ENCODE measurements at regions not wholly inside any gene's neighbourhood (a gene's known extent, or its start where the extent isn't known, plus 50 kb on each side); places are given as distances from the start of the nearest gene placed in this dataset.

GRCh38 chr4:12459126-12459525 lies 1025.0 kb downstream of the RAB28 start:
- intact Hi-C loops (cut with micrococcal nuclease; ENCODE audit: unreplicated experiment) = no loop called here
- WGBS (ENCODE audit: low lambda C conversion rate) = 87% methylated on average over 3 of the region's 3 CpGs
- ChIA-PET POLR2A (no interaction called here), CTCF (ENCODE audit: low intra/inter-chr PET ratio, low total read pairs) (no interaction called here)
- no peak overlapping the region for H2AFZ ChIP-seq (ENCODE audit: low read length)
- in situ Hi-C loops (cut with HindIII; ENCODE audit: extremely low pct_ligation_motif_present, low pct_unique_long_range_greater_than_20kb) = no loop called here
- ATAC-seq (no peak), FAIRE-seq (no peak), DNase-seq (ENCODE audit: low spot score) (no peak)
- H3K4me2 ChIP-seq (ENCODE audit: low read depth, low read length) = no peak overlapping the region
- TF ChIP-seq MAFK (conservative IDR thresholded peaks at IDR 0.05 in 1 of 2, IDR thresholded peaks at IDR 0.05 in 1 of 2; ENCODE audit: low read length in 2 of 2) (peak; percentile 58 to 61), ZNF572 (CRISPR knock-in tag; IDR thresholded peaks at IDR 0.05) (no peak)
- H3K27ac ChIP-seq (ENCODE audit: extremely low read length, insufficient read depth, low read length) = no peak overlapping the region
- no peak overlapping the region for H3K4me3 ChIP-seq (replicated peaks in 1 of 3; ENCODE audit: insufficient read depth in 1 of 3, low read depth in 2 of 3, low read length in 3 of 3)
- no peaks in the 10 kb centered on the region for H3K36me3 ChIP-seq (replicated peaks in 1 of 2; ENCODE audit: control insufficient read depth in 1 of 2, insufficient read depth in 2 of 2, low read length in 2 of 2)
- no peaks in the 10 kb centered on the region for H3K79me2 ChIP-seq (ENCODE audit: insufficient read depth, low read length)
- peaks cover 19% of the 10 kb centered on the region for H3K9me3 ChIP-seq (ENCODE audit: low read length)
- H3K27me3 ChIP-seq (ENCODE audit: control insufficient read depth in 1 of 2, insufficient read depth in 2 of 2, low read length in 2 of 2) = no peaks in the 10 kb centered on the region
- no peak overlapping the region for H3K9ac ChIP-seq (ENCODE audit: insufficient read depth, low read depth, low read length)
- no peaks in the 10 kb centered on the region for H4K20me1 ChIP-seq (ENCODE audit: insufficient read depth, low read length)
- no TSS peak for BruUV-seq (replicated peaks)
- H3K4me1 ChIP-seq (ENCODE audit: insufficient read depth, low read length) = peaks cover 19% of the 10 kb centered on the region

- FAIRE-seq (no peak), DNase-seq (ENCODE audit: low spot score) (no peak), ATAC-seq (no peak)
- no TSS peak for BruUV-seq (replicated peaks)
- no peak overlapping the region for H3K4me2 ChIP-seq (ENCODE audit: low read depth, low read length)
- POLR2A ChIA-PET = no interaction called here
- intact Hi-C loops (cut with micrococcal nuclease; ENCODE audit: unreplicated experiment) = no loop called here
- no peaks in the 10 kb centered on the region for H3K36me3 ChIP-seq (replicated peaks in 1 of 2; ENCODE audit: control insufficient read depth in 1 of 2, insufficient read depth in 2 of 2, low read length in 2 of 2)
- H3K9me3 ChIP-seq (ENCODE audit: low read length) = peaks cover 19% of the 10 kb centered on the region
- H4K20me1 ChIP-seq (ENCODE audit: insufficient read depth, low read length) = no peaks in the 10 kb centered on the region
- no peak overlapping the region for H3K9ac ChIP-seq (ENCODE audit: insufficient read depth, low read depth, low read length)
- peaks cover 19% of the 10 kb centered on the region for H3K4me1 ChIP-seq (ENCODE audit: insufficient read depth, low read length)
- no peak overlapping the region for H3K4me3 ChIP-seq (replicated peaks in 1 of 3; ENCODE audit: insufficient read depth in 1 of 3, low read depth in 2 of 3, low read length in 3 of 3)
- CTCF ChIA-PET (ENCODE audit: low intra/inter-chr PET ratio, low total read pairs) = no interaction called here
- TF ChIP-seq ZNF639 (CRISPR knock-in tag; conservative IDR thresholded peaks at IDR 0.05) = no peak
- no peak for TF ChIP-seq RARG (CRISPR knock-in tag; IDR thresholded peaks at IDR 0.05; ENCODE audit: low read depth)
- no peak for TF ChIP-seq ATAD3A (CRISPR knock-in tag; IDR thresholded peaks at IDR 0.05)
- no peak for TF ChIP-seq NCOA2 (CRISPR knock-in tag; IDR thresholded peaks at IDR 0.05)
- no peak for TF ChIP-seq ZBTB33 (CRISPR knock-in tag; IDR thresholded peaks at IDR 0.05)
- no peak for TF ChIP-seq ZKSCAN1 (IDR thresholded peaks at IDR 0.05; ENCODE audit: low read length)
- no peak for TF ChIP-seq PCBP1 (IDR thresholded peaks at IDR 0.05; ENCODE audit: borderline replicate concordance, low read depth, low read length)
- TF ChIP-seq ZNF230 (CRISPR knock-in tag; IDR thresholded peaks at IDR 0.05) = no peak
- TF ChIP-seq HNF4G (IDR thresholded peaks at IDR 0.05; ENCODE audit: borderline replicate concordance, low read depth, low read length) = no peak
- TF ChIP-seq HNF4G (CRISPR knock-in tag; IDR thresholded peaks at IDR 0.05; ENCODE audit: borderline replicate concordance, low read depth) = no peak
- no peak for TF ChIP-seq DBP (CRISPR knock-in tag; IDR thresholded peaks at IDR 0.05; ENCODE audit: not compliant biosample characterization)
- no peak for TF ChIP-seq ZNF251 (CRISPR knock-in tag; IDR thresholded peaks at IDR 0.05)
- TF ChIP-seq ARNT2 (CRISPR knock-in tag; IDR thresholded peaks at IDR 0.05; ENCODE audit: low read depth) = no peak
- TF ChIP-seq MTF1 (CRISPR knock-in tag; IDR thresholded peaks at IDR 0.05) = no peak
- no peaks in the 10 kb centered on the region for H3K79me2 ChIP-seq (ENCODE audit: insufficient read depth, low read length)
- H3K27ac ChIP-seq (ENCODE audit: extremely low read length, insufficient read depth, low read length) = no peak overlapping the region
- no peaks in the 10 kb centered on the region for H3K27me3 ChIP-seq (ENCODE audit: control insufficient read depth in 1 of 2, insufficient read depth in 2 of 2, low read length in 2 of 2)
- WGBS (ENCODE audit: low lambda C conversion rate) = 13% methylated on average over 2 of the region's 2 CpGs
- no peak overlapping the region for H2AFZ ChIP-seq (ENCODE audit: low read length)
- in situ Hi-C loops (cut with HindIII; ENCODE audit: extremely low pct_ligation_motif_present, low pct_unique_long_range_greater_than_20kb) = no loop called here
Measured at GRCh38 chr4:12458621-12459020, 1025.5 kb downstream of the RAB28 start.

Data from HepG2 (cell line).